Mesenchymal stem cell (in vitro differentiated cells and primary cell): ENCODE measurements at regions not wholly inside any gene's neighbourhood (a gene's known extent, or its start where the extent isn't known, plus 50 kb on each side); places are given as distances from the start of the nearest gene placed in this dataset.
A peak's percentile ranks its signal among the peaks of the same experiment; 100 is the strongest.

Experiments used
- DNase-seq: peaks from one replicate; pipeline ENCODE4 v3.0.0-alpha.2; 2013
- H2AFZ ChIP-seq: one replicate; pipeline ENCODE4 v1.6.1; 2013; ENCODE audit warnings: low read depth, mild to moderate bottlenecking, control low read depth, inconsistent platforms, low read length, moderate library complexity
- H2AK5ac ChIP-seq: 2 replicates; pipeline ENCODE4 v1.6.1; 2013; ENCODE audit warnings: low read length, moderate library complexity, mild to moderate bottlenecking, inconsistent platforms; ENCODE audit not compliant: severe bottlenecking
- H2BK120ac ChIP-seq: one replicate; pipeline ENCODE4 v1.6.1; 2013; ENCODE audit warnings: low read depth, mild to moderate bottlenecking, inconsistent platforms, low read length, moderate library complexity
- H2BK12ac ChIP-seq, 2 experiments: one replicate each; pipeline ENCODE4 v1.6.1; 2013; ENCODE audit warnings: inconsistent platforms in 2 of 2, low read length in 2 of 2, mild to moderate bottlenecking in 2 of 2, moderate library complexity in 2 of 2, control low read depth in 1 of 2
- H2BK15ac ChIP-seq: one replicate; pipeline ENCODE4 v1.6.1; 2013; ENCODE audit warnings: mild to moderate bottlenecking, low read depth, inconsistent platforms; ENCODE audit not compliant: poor library complexity, severe bottlenecking
- H2BK5ac ChIP-seq: 2 replicates; pipeline ENCODE4 v1.6.1; 2013; ENCODE audit warnings: low read depth, mild to moderate bottlenecking, low read length, control low read depth, inconsistent platforms; ENCODE audit not compliant: poor library complexity, severe bottlenecking
- H3K14ac ChIP-seq, 2 experiments: one replicate each; pipeline ENCODE4 v1.6.1; 2013; ENCODE audit warnings: inconsistent platforms in 2 of 2, low read length in 2 of 2, control low read depth in 1 of 2, mild to moderate bottlenecking in 1 of 2, moderate library complexity in 1 of 2
- H3K18ac ChIP-seq, 2 experiments: one replicate each; pipeline ENCODE4 v1.6.1; 2013; ENCODE audit warnings: inconsistent platforms in 2 of 2, low read length in 2 of 2, control low read depth in 1 of 2, low read depth in 1 of 2, mild to moderate bottlenecking in 1 of 2
- H3K23ac ChIP-seq, 2 experiments: one replicate each; pipeline ENCODE4 v1.6.1; 2013; ENCODE audit warnings: inconsistent platforms in 2 of 2, low read length in 2 of 2, mild to moderate bottlenecking in 2 of 2, moderate library complexity in 2 of 2, control low read depth in 1 of 2
- H3K27ac ChIP-seq: 2 replicates; pipeline ENCODE4 v1.5.1; 2013; ENCODE audit warnings: mild to moderate bottlenecking, moderate library complexity, low read length, control low read depth, inconsistent platforms; ENCODE audit not compliant: poor library complexity, severe bottlenecking
- H3K27me3 ChIP-seq, 2 experiments: 2 replicates each; pipeline versions ENCODE4 v1.6.1 to v1.7.0; 2013; ENCODE audit warnings: low read length in 2 of 2, mild to moderate bottlenecking in 2 of 2, moderate library complexity in 2 of 2, control low read depth in 1 of 2, inconsistent platforms in 1 of 2; ENCODE audit not compliant: control insufficient read depth in 1 of 2, insufficient read depth in 1 of 2
- H3K36me3 ChIP-seq, 2 experiments: 2 replicates each; pipeline versions ENCODE4 v1.6.1 to v1.7.0; 2013; ENCODE audit warnings: low read length in 2 of 2, control low read depth in 1 of 2, inconsistent platforms in 1 of 2, low read depth in 1 of 2, mild to moderate bottlenecking in 1 of 2; ENCODE audit not compliant: insufficient read depth in 2 of 2, control insufficient read depth in 1 of 2
- H3K4ac ChIP-seq, 2 experiments: one replicate each; pipeline ENCODE4 v1.6.1; 2013; ENCODE audit warnings: inconsistent platforms in 2 of 2, low read length in 2 of 2, mild to moderate bottlenecking in 2 of 2, moderate library complexity in 2 of 2, control low read depth in 1 of 2, low read depth in 1 of 2
- H3K4me1 ChIP-seq: 2 replicates; pipeline ENCODE4 v1.6.1; 2013; ENCODE audit warnings: low read depth, low read length, control low read depth; ENCODE audit not compliant: control insufficient read depth, insufficient read depth
- H3K4me2 ChIP-seq: 2 replicates; pipeline ENCODE4 v1.6.1; 2013; ENCODE audit warnings: low read length, mild to moderate bottlenecking, inconsistent platforms; ENCODE audit not compliant: poor library complexity, severe bottlenecking
- H3K4me3 ChIP-seq, 2 experiments: 2 replicates each; pipeline versions ENCODE4 v1.5.1 to v1.7.0; 2013; ENCODE audit warnings: low read length in 2 of 2, mild to moderate bottlenecking in 2 of 2, control low read depth in 1 of 2, low read depth in 1 of 2; ENCODE audit not compliant: insufficient read depth in 1 of 2
- H3K79me1 ChIP-seq: replicated peaks from 2 replicates; pipeline ENCODE4 v1.6.1; 2013; ENCODE audit warnings: mild to moderate bottlenecking, control low read depth, low read length, inconsistent platforms; ENCODE audit not compliant: poor library complexity, severe bottlenecking
- H3K9ac ChIP-seq: 2 replicates; pipeline ENCODE4 v1.7.0; 2013; ENCODE audit warnings: mild to moderate bottlenecking, low read length, moderate library complexity
- H3K9me3 ChIP-seq: 2 replicates; pipeline ENCODE4 v1.7.0; 2013; ENCODE audit warnings: mild to moderate bottlenecking, low read length; ENCODE audit not compliant: control insufficient read depth
- H4K8ac ChIP-seq: one replicate; pipeline ENCODE4 v1.6.1; 2013; ENCODE audit warnings: inconsistent platforms, mild to moderate bottlenecking, low read length, moderate library complexity
- H4K91ac ChIP-seq: one replicate; pipeline ENCODE4 v1.6.1; 2013; ENCODE audit warnings: mild to moderate bottlenecking, low read length, inconsistent platforms
- WGBS: methylation state at CpG from one replicate; pipeline ENCODE4 v1.1.7; 2013; ENCODE audit warnings: mixed read lengths; 5-methylcytosine and 5-hydroxymethylcytosine counted together

- Histone ChIP-seq H2BK15ac (no peak overlapping the region), H3K4me1 (no peaks in the 10 kb centered on the region), H3K9ac (no peak overlapping the region), H3K18ac (no peak overlapping the region), H2AFZ (no peak overlapping the region), H3K4me3 (no peak overlapping the region), H2BK120ac (no peak overlapping the region), H4K91ac (no peak overlapping the region), H3K14ac (no peak overlapping the region), H3K79me1 (no peaks in the 10 kb centered on the region), H2BK5ac (no peak overlapping the region), H3K27ac (no peak overlapping the region), H3K9me3 (no peaks in the 10 kb centered on the region), H3K23ac (no peak overlapping the region), H3K4me2 (no peak overlapping the region), H3K36me3 (no peaks in the 10 kb centered on the region), H2BK12ac (no peak overlapping the region), H2AK5ac (no peak overlapping the region), H3K4ac (no peak overlapping the region), H4K8ac (peak overlapping the region; percentile 29), H3K27me3 (peaks cover 0 to 4% of the 10 kb centered on the region in 2 experiments)
- WGBS = 57% methylated on average over 5 of the region's 7 CpGs
- DNase-seq = no peak
Measured at GRCh38 chr6:45808042-45808645, 207.5 kb downstream of the CLIC5 start.

- Histone ChIP-seq H3K27me3 (peaks cover 0 to 4% of the 10 kb centered on the region in 2 experiments), H4K8ac (no peak overlapping the region), H2BK15ac (no peak overlapping the region), H2AFZ (no peak overlapping the region), H3K18ac (no peak overlapping the region), H3K4me2 (no peak overlapping the region), H2BK5ac (no peak overlapping the region), H3K79me1 (no peaks in the 10 kb centered on the region), H3K4ac (no peak overlapping the region), H3K9ac (no peak overlapping the region), H3K36me3 (no peaks in the 10 kb centered on the region), H3K23ac (no peak overlapping the region), H3K9me3 (no peaks in the 10 kb centered on the region), H2BK120ac (no peak overlapping the region), H3K4me3 (no peak overlapping the region), H3K4me1 (no peaks in the 10 kb centered on the region), H2AK5ac (no peak overlapping the region), H3K14ac (no peak overlapping the region), H4K91ac (no peak overlapping the region), H3K27ac (no peak overlapping the region), H2BK12ac (no peak overlapping the region)
- 75% methylated on average over 3 of the region's 4 CpGs for WGBS
- no peak for DNase-seq
Measured at GRCh38 chr6:45807311-45808041, 208.2 kb downstream of the CLIC5 start.

- Histone ChIP-seq H3K36me3 (no peaks in the 10 kb centered on the region), H3K27ac (no peak overlapping the region), H3K4me1 (no peaks in the 10 kb centered on the region), H3K9me3 (no peaks in the 10 kb centered on the region), H3K4ac (no peak overlapping the region), H2BK120ac (no peak overlapping the region), H2BK5ac (no peak overlapping the region), H3K14ac (no peak overlapping the region), H3K9ac (no peak overlapping the region), H4K91ac (no peak overlapping the region), H3K79me1 (no peaks in the 10 kb centered on the region), H2AFZ (no peak overlapping the region), H2AK5ac (no peak overlapping the region), H4K8ac (no peak overlapping the region), H3K27me3 (no peaks in the 10 kb centered on the region), H3K18ac (no peak overlapping the region), H3K4me2 (no peak overlapping the region), H2BK12ac (no peak overlapping the region), H2BK15ac (no peak overlapping the region), H3K4me3 (no peak overlapping the region), H3K23ac (no peak overlapping the region)
- 74% methylated on average over 1 of the region's 1 CpG for WGBS
- no peak for DNase-seq
Measured at GRCh38 chr6:45806172-45806571, 209.5 kb downstream of the CLIC5 start.

GRCh38 chr6:45803071-45803470 lies 212.6 kb downstream of the CLIC5 start:
- Histone ChIP-seq H3K4ac (no peak overlapping the region), H3K14ac (no peak overlapping the region), H3K23ac (no peak overlapping the region), H3K18ac (no peak overlapping the region), H4K8ac (no peak overlapping the region), H3K4me3 (no peak overlapping the region), H3K79me1 (no peaks in the 10 kb centered on the region), H2AK5ac (no peak overlapping the region), H3K27me3 (no peaks in the 10 kb centered on the region), H3K36me3 (no peaks in the 10 kb centered on the region), H2BK15ac (no peak overlapping the region), H3K9ac (no peak overlapping the region), H3K4me1 (no peaks in the 10 kb centered on the region), H4K91ac (no peak overlapping the region), H3K27ac (no peak overlapping the region), H2AFZ (no peak overlapping the region), H2BK120ac (no peak overlapping the region), H2BK12ac (no peak overlapping the region), H2BK5ac (no peak overlapping the region), H3K9me3 (no peaks in the 10 kb centered on the region), H3K4me2 (no peak overlapping the region)
- WGBS = 91% methylated on average over 4 of the region's 4 CpGs
- no peak for DNase-seq
